HepG2 (cell line): ENCODE measurements at regions not wholly inside any gene's neighbourhood (a gene's known extent, or its start where the extent isn't known, plus 50 kb on each side); places are given as distances from the start of the nearest gene placed in this dataset.

Experiments used
- ATAC-seq: fragments of 200-7000 bp; cut with Tn5 transposase; 3 replicates; pipeline ENCODE4 v1.9.1; 2020; ENCODE audit warnings: mild to moderate bottlenecking, moderate library complexity
- BruUV-seq: library from RNA; stranded (reverse); fragments of 400-500 nt; replicated peaks from 2 replicates; lab custom pipeline; 2021; lab: Mats Ljungman, UMichigan
- CTCF ChIA-PET: fragments of 300-600 bp; formaldehyde crosslinking; extraction: SDS; loops from one replicate; lab custom pipeline; 2021; ENCODE audit warnings: low total read pairs, inconsistent platforms, low intra/inter-chr PET ratio; lab: Yijun Ruan, JAX
- POLR2A ChIA-PET: fragments of 350-600 bp; sonication (Branson Sonifier 250); formaldehyde crosslinking; loops from one replicate; lab custom pipeline; 2020; ENCODE audit warnings: antibody characterized with exemption, inconsistent platforms; lab: Yijun Ruan, JAX
- DNase-seq: peaks from one replicate; pipeline ENCODE4 v3.0.0-alpha.2; 2015; ENCODE audit warnings: low spot score
- FAIRE-seq: peaks from 3 replicates; lab custom pipeline; 2011; peaks lifted over from hg19 to GRCh38; lab: Jason Lieb, UNC
- H2AFZ ChIP-seq: one replicate; pipeline ENCODE4 v1.6.1; 2011; ENCODE audit warnings: low read length, inconsistent platforms
- H3K27ac ChIP-seq: fragments of 300-600 bp; 3 replicates; pipeline ENCODE4 v1.8.0; 2011; ENCODE audit warnings: mixed run types, mild to moderate bottlenecking, mixed read lengths, low read length, inconsistent platforms; ENCODE audit not compliant: insufficient read depth; ENCODE audit errors: extremely low read length
- H3K27me3 ChIP-seq, 2 experiments: fragments of 200-600 bp in 1 of 2; 2 replicates in 1 of 2; 3 replicates in 1 of 2; pipeline versions ENCODE4 v1.6.0 to v1.8.0; 2011; ENCODE audit warnings: low read length in 2 of 2, mild to moderate bottlenecking in 2 of 2, moderate library complexity in 2 of 2, inconsistent platforms in 1 of 2; ENCODE audit not compliant: insufficient read depth in 2 of 2, control insufficient read depth in 1 of 2
- H3K36me3 ChIP-seq, 2 experiments: fragments of 200-600 bp in 1 of 2; replicated peaks in 1 of 2; 2 replicates in 1 of 2; 3 replicates in 1 of 2; pipeline versions ENCODE4 v1.5.1 to v1.8.0; 2011; ENCODE audit warnings: low read length in 2 of 2, inconsistent platforms in 1 of 2; ENCODE audit not compliant: insufficient read depth in 2 of 2, control insufficient read depth in 1 of 2
- H3K4me1 ChIP-seq: 2 replicates; pipeline ENCODE4 v1.5.1; 2012; ENCODE audit warnings: low read length, inconsistent platforms; ENCODE audit not compliant: insufficient read depth
- H3K4me2 ChIP-seq: 2 replicates; pipeline ENCODE4 v1.6.0; 2011; ENCODE audit warnings: low read depth, low read length, inconsistent platforms
- H3K4me3 ChIP-seq, 3 experiments: fragments of 200-600 bp in 1 of 3; sonication (generic), shearing (Covaris generic) in 1 of 3; replicated peaks in 1 of 3; 2 replicates each; pipeline ENCODE4 v1.5.1; 2011 to 2016; ENCODE audit warnings: low read length in 3 of 3, inconsistent platforms in 2 of 3, low read depth in 2 of 3, mild to moderate bottlenecking in 2 of 3, control low read depth in 1 of 3, mixed read lengths in 1 of 3; ENCODE audit not compliant: insufficient read depth in 1 of 3
- H3K79me2 ChIP-seq: one replicate; pipeline ENCODE4 v1.6.1; 2011; ENCODE audit warnings: low read length, inconsistent platforms; ENCODE audit not compliant: insufficient read depth
- H3K9ac ChIP-seq: 2 replicates; pipeline ENCODE4 v1.6.0; 2011; ENCODE audit warnings: mild to moderate bottlenecking, low read depth, low read length, inconsistent platforms; ENCODE audit not compliant: insufficient read depth
- H3K9me3 ChIP-seq: 2 replicates; pipeline ENCODE4 v1.5.1; 2012; ENCODE audit warnings: mild to moderate bottlenecking, low read length
- H4K20me1 ChIP-seq: 2 replicates; pipeline ENCODE4 v1.6.0; 2011; ENCODE audit warnings: inconsistent platforms, mild to moderate bottlenecking, low read length, moderate library complexity; ENCODE audit not compliant: insufficient read depth
- CREB1 ChIP-seq, 2 experiments: fragments of 450-650 bp in 1 of 2; IDR thresholded peaks; 2 replicates each; pipeline ENCODE4 v1.6.1; 2016 to 2017; ENCODE audit warnings: control low read depth in 1 of 2, mild to moderate bottlenecking in 1 of 2, missing compliant biosample characterization in 1 of 2, missing genetic modification characterization in 1 of 2
- HMG20A ChIP-seq: IDR thresholded peaks from 2 replicates; pipeline ENCODE4 v1.6.1; 2016; ENCODE audit warnings: borderline replicate concordance
- MLLT10 ChIP-seq: sonication (generic); formaldehyde crosslinking; IDR thresholded peaks from 2 replicates; pipeline ENCODE4 v1.4.0; 2020; ENCODE audit warnings: missing genetic modification reagents
- PAF1 ChIP-seq: IDR thresholded peaks from 2 replicates; pipeline ENCODE4 v1.6.1; 2016; ENCODE audit warnings: missing genetic modification reagents, missing compliant biosample characterization
- RXRA ChIP-seq: sonication (generic); formaldehyde crosslinking; IDR thresholded peaks from 2 replicates; pipeline ENCODE4 v1.5.1; 2020; ENCODE audit warnings: missing genetic modification reagents
- SAFB2 ChIP-seq: sonication (generic); formaldehyde crosslinking; IDR thresholded peaks from 2 replicates; pipeline ENCODE4 v1.5.1; 2020; ENCODE audit warnings: missing genetic modification reagents, low read depth, mild to moderate bottlenecking, borderline replicate concordance
- SETDB1 ChIP-seq: sonication (generic); formaldehyde crosslinking; IDR thresholded peaks from 2 replicates; pipeline ENCODE4 v1.5.1; 2020; ENCODE audit warnings: missing genetic modification reagents, mild to moderate bottlenecking, borderline replicate concordance
- SMAD3 ChIP-seq: sonication (generic); formaldehyde crosslinking; IDR thresholded peaks from 2 replicates; pipeline ENCODE4 v1.4.0; 2020; ENCODE audit warnings: missing genetic modification reagents
- SOX13 ChIP-seq, 3 experiments: fragments of 450-650 bp in 1 of 3; sonication (generic) in 1 of 3; formaldehyde crosslinking in 1 of 3; IDR thresholded peaks in 2 of 3; conservative IDR thresholded peaks in 1 of 3; 2 replicates each; pipeline versions ENCODE4 v1.5.0 to v1.6.1; 2016 to 2020; ENCODE audit warnings: antibody characterized with exemption in 1 of 3, mild to moderate bottlenecking in 1 of 3, missing compliant biosample characterization in 1 of 3, missing genetic modification reagents in 1 of 3, moderate library complexity in 1 of 3
- ZNF33A ChIP-seq: sonication (generic); formaldehyde crosslinking; IDR thresholded peaks from 2 replicates; pipeline ENCODE4 v1.5.1; 2020; ENCODE audit warnings: missing genetic modification reagents, mild to moderate bottlenecking, moderate library complexity, borderline replicate concordance
- ZNF383 ChIP-seq: sonication (generic); formaldehyde crosslinking; IDR thresholded peaks from 2 replicates; pipeline ENCODE4 v1.4.0; 2020; ENCODE audit warnings: missing genetic modification reagents, mild to moderate bottlenecking, borderline replicate concordance
- ZNF570 ChIP-seq: sonication (generic); formaldehyde crosslinking; IDR thresholded peaks from 2 replicates; pipeline ENCODE4 v1.4.0; 2020; ENCODE audit warnings: mild to moderate bottlenecking, missing genetic modification reagents, borderline replicate concordance
- in situ Hi-C: cut with HindIII; loops from 2 replicates; pipeline ENCODE4 v1.10.0; 2017; ENCODE audit warnings: low pct_unique_long_range_greater_than_20kb; ENCODE audit not compliant: extremely low pct_ligation_motif_present
- intact Hi-C: fragments of 100-400 bp; cut with micrococcal nuclease; formaldehyde crosslinking; loops from one replicate; pipeline ENCODE4 v1.10.0; 2022; ENCODE audit not compliant: unreplicated experiment
- TF ChIP-seq, protein P1 (sequence below): sonication (generic); IDR thresholded peaks from 2 replicates; pipeline ENCODE4 v1.6.1; 2016; ENCODE audit warnings: low read depth, borderline replicate concordance
- TF ChIP-seq, protein P2 (sequence below): sonication (generic); formaldehyde crosslinking; IDR thresholded peaks from 2 replicates; pipeline ENCODE4 v1.5.1; 2020; ENCODE audit warnings: mild to moderate bottlenecking, missing genetic modification reagents, moderate library complexity
- TF ChIP-seq, protein P3 (sequence below): IDR thresholded peaks from 2 replicates; pipeline ENCODE4 v1.6.1; 2016; ENCODE audit warnings: mild to moderate bottlenecking, missing biosample characterization, missing genetic modification reagents
- TF ChIP-seq, protein P4 (sequence below): sonication (generic); formaldehyde crosslinking; IDR thresholded peaks from 2 replicates; pipeline ENCODE4 v1.4.0; 2020; ENCODE audit warnings: mild to moderate bottlenecking, low read depth, missing genetic modification reagents

DNA sequence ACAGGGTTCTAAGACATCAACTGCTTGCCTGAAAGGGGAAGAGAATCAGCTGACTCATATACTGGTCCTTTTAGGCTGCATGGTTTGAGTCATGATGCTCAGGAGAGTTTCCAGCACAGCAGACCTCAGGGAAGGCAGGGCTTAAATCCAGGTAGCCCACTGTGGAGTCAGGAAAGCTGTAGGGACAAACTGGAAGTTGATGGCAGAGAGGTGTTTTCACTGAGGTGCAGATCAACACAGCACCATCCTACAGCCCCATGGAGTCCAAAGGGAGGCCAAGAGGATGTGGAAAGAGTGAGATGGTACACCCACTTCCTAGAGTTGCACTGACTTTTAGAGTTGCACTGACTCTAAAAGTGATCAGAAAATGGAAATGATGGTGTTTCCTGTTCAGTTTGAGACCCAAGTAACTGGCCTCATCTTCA lies 252.4 kb upstream of the DUSP10 start:
- ATAC-seq: no peak
- no peaks in the 10 kb centered on the region for H3K36me3 ChIP-seq
- H3K79me2 ChIP-seq: no peaks in the 10 kb centered on the region
- H3K4me2 ChIP-seq: no peak overlapping the region
- H3K27ac ChIP-seq: no peak overlapping the region
- no peaks in the 10 kb centered on the region for H4K20me1 ChIP-seq
- no TSS peak for BruUV-seq
- TF ChIP-seq HMG20A (CRISPR knock-in tag): no peak
- no peak for TF ChIP-seq ZNF383
- TF ChIP-seq, protein P1, sequence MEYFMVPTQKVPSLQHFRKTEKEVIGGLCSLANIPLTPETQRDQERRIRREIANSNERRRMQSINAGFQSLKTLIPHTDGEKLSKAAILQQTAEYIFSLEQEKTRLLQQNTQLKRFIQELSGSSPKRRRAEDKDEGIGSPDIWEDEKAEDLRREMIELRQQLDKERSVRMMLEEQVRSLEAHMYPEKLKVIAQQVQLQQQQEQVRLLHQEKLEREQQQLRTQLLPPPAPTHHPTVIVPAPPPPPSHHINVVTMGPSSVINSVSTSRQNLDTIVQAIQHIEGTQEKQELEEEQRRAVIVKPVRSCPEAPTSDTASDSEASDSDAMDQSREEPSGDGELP: no peak
- TF ChIP-seq, protein P2, sequence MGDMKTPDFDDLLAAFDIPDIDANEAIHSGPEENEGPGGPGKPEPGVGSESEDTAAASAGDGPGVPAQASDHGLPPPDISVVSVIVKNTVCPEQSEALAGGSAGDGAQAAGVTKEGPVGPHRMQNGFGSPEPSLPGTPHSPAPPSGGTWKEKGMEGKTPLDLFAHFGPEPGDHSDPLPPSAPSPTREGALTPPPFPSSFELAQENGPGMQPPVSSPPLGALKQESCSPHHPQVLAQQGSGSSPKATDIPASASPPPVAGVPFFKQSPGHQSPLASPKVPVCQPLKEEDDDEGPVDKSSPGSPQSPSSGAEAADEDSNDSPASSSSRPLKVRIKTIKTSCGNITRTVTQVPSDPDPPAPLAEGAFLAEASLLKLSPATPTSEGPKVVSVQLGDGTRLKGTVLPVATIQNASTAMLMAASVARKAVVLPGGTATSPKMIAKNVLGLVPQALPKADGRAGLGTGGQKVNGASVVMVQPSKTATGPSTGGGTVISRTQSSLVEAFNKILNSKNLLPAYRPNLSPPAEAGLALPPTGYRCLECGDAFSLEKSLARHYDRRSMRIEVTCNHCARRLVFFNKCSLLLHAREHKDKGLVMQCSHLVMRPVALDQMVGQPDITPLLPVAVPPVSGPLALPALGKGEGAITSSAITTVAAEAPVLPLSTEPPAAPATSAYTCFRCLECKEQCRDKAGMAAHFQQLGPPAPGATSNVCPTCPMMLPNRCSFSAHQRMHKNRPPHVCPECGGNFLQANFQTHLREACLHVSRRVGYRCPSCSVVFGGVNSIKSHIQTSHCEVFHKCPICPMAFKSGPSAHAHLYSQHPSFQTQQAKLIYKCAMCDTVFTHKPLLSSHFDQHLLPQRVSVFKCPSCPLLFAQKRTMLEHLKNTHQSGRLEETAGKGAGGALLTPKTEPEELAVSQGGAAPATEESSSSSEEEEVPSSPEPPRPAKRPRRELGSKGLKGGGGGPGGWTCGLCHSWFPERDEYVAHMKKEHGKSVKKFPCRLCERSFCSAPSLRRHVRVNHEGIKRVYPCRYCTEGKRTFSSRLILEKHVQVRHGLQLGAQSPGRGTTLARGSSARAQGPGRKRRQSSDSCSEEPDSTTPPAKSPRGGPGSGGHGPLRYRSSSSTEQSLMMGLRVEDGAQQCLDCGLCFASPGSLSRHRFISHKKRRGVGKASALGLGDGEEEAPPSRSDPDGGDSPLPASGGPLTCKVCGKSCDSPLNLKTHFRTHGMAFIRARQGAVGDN (CRISPR knock-in tag): no peak
- no peak for TF ChIP-seq SAFB2 (CRISPR knock-in tag)
- TF ChIP-seq MLLT10: no peak
- TF ChIP-seq CREB1 (IDR thresholded peaks at IDR 0.05): no peak
- TF ChIP-seq CREB1 (CRISPR knock-in tag; IDR thresholded peaks at IDR 0.05): no peak
- TF ChIP-seq PAF1 (CRISPR knock-in tag): no peak
- no peak for TF ChIP-seq SOX13 (IDR thresholded peaks at IDR 0.05)
- no peak for TF ChIP-seq SOX13 (CRISPR knock-in tag; conservative IDR thresholded peaks at IDR 0.05 in 1 of 2, IDR thresholded peaks at IDR 0.05 in 1 of 2)
- TF ChIP-seq, protein P3, sequence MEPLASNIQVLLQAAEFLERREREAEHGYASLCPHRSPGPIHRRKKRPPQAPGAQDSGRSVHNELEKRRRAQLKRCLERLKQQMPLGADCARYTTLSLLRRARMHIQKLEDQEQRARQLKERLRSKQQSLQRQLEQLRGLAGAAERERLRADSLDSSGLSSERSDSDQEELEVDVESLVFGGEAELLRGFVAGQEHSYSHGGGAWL: no peak
- TF ChIP-seq SETDB1 (CRISPR knock-in tag): no peak
- no peak for TF ChIP-seq ZNF33A (CRISPR knock-in tag)
- TF ChIP-seq SMAD3 (CRISPR knock-in tag): no peak
- TF ChIP-seq RXRA (CRISPR knock-in tag): no peak
- TF ChIP-seq, protein P4, sequence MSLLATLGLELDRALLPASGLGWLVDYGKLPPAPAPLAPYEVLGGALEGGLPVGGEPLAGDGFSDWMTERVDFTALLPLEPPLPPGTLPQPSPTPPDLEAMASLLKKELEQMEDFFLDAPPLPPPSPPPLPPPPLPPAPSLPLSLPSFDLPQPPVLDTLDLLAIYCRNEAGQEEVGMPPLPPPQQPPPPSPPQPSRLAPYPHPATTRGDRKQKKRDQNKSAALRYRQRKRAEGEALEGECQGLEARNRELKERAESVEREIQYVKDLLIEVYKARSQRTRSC (CRISPR knock-in tag): no peak
- no peak for TF ChIP-seq ZNF570
- TF ChIP-seq, all 625 proteins: peak for 0
- ChIA-PET POLR2A (no interaction called here), CTCF (no interaction called here)
- no peak overlapping the region for H3K4me3 ChIP-seq
- intact Hi-C loops (loop anchor here (5.0 kb wide), 1 partner anchor 517 kb away; no protein-coding TSS in a partner anchor), in situ Hi-C loops (no loop called here)
- H3K9ac ChIP-seq: no peak overlapping the region
- H3K27me3 ChIP-seq: no peaks in the 10 kb centered on the region
- DNase-seq: no peak
- no peaks in the 10 kb centered on the region for H3K4me1 ChIP-seq
- H2AFZ ChIP-seq: no peak overlapping the region
- no peak for FAIRE-seq
- no peaks in the 10 kb centered on the region for H3K9me3 ChIP-seq
